Medulla oblongata (tissue), 1 donor: ENCODE measurements at regions not wholly inside any gene's neighbourhood (a gene's known extent, or its start where the extent isn't known, plus 50 kb on each side); places are given as distances from the start of the nearest gene placed in this dataset.

Source experiments
- DNase-seq: peaks from one replicate; pipeline ENCODE4 v3.0.0-alpha.2; 2015; ENCODE audit errors: extremely low spot score

- no peak for DNase-seq
Measured at GRCh38 chr4:28921886-28922285, 1798.3 kb upstream of the PCDH7 start.

- no peak for DNase-seq
Measured at GRCh38 chr4:28926156-28926555, 1794.0 kb upstream of the PCDH7 start.

GRCh38 chr4:28942631-28943030, 1777.5 kb upstream of the PCDH7 start:
- DNase-seq: no peak

- no peak for DNase-seq
Measured at GRCh38 chr4:28947374-28947773, 1772.8 kb upstream of the PCDH7 start.

- no peak for DNase-seq
Measured at GRCh38 chr4:28948501-28948900, 1771.7 kb upstream of the PCDH7 start.

GRCh38 chr4:28966982-28967381, 1753.2 kb upstream of the PCDH7 start:
- DNase-seq: no peak

- no peak for DNase-seq
Measured at GRCh38 chr4:28973587-28974350, 1746.4 kb upstream of the PCDH7 start.

- DNase-seq: no peak
Measured at GRCh38 chr4:28976369-28976768, 1743.8 kb upstream of the PCDH7 start.

- DNase-seq: no peak
Measured at GRCh38 chr4:29002151-29002550, 1718.0 kb upstream of the PCDH7 start.

- DNase-seq: no peak
Measured at GRCh38 chr4:29005838-29006237, 1714.3 kb upstream of the PCDH7 start.

GRCh38 chr4:29009908-29010307, 1710.3 kb upstream of the PCDH7 start:
- no peak for DNase-seq

GRCh38 chr4:29013341-29013740, 1706.8 kb upstream of the PCDH7 start:
- DNase-seq: no peak

- no peak for DNase-seq
Measured at GRCh38 chr4:29014555-29014954, 1705.6 kb upstream of the PCDH7 start.

- DNase-seq: no peak
Measured at GRCh38 chr4:29033703-29034102, 1686.5 kb upstream of the PCDH7 start.

GRCh38 chr4:29037501-29037900, 1682.7 kb upstream of the PCDH7 start:
- DNase-seq: peak; percentile 23

GRCh38 chr4:29043411-29043810, 1676.8 kb upstream of the PCDH7 start:
- no peak for DNase-seq

- DNase-seq: peak; percentile 33
Measured at GRCh38 chr4:29046186-29046585, 1674.0 kb upstream of the PCDH7 start.

- no peak for DNase-seq
Measured at GRCh38 chr4:29046781-29047180, 1673.4 kb upstream of the PCDH7 start.

- no peak for DNase-seq
Measured at GRCh38 chr4:29047341-29048041, 1672.7 kb upstream of the PCDH7 start.

GRCh38 chr4:29051381-29051965, 1668.7 kb upstream of the PCDH7 start:
- no peak for DNase-seq

- no peak for DNase-seq
Measured at GRCh38 chr4:29052266-29052665, 1667.9 kb upstream of the PCDH7 start.

GRCh38 chr4:29058531-29058930, 1661.6 kb upstream of the PCDH7 start:
- DNase-seq: no peak

- DNase-seq: no peak
Measured at GRCh38 chr4:29066861-29067260, 1653.3 kb upstream of the PCDH7 start.
